Neural cell (in vitro differentiated cells): ENCODE measurements at regions not wholly inside any gene's neighbourhood (a gene's known extent, or its start where the extent isn't known, plus 50 kb on each side); places are given as distances from the start of the nearest gene placed in this dataset.

Source experiments
- EP300 ChIP-seq: fragments of 450-650 bp; conservative IDR thresholded peaks from 2 replicates; pipeline ENCODE4 v1.6.1; 2014; ENCODE audit warnings: antibody characterized with exemption, mild to moderate bottlenecking, moderate library complexity; ENCODE audit not compliant: poor library complexity, severe bottlenecking
- EZH2 ChIP-seq: fragments of 200-600, 300-800 bp; shearing (Covaris generic), sonication (generic); IDR thresholded peaks from 2 replicates; pipeline ENCODE4 v1.6.1; 2014; ENCODE audit warnings: antibody characterized with exemption, low read length, borderline replicate concordance, mild to moderate bottlenecking; ENCODE audit not compliant: insufficient read depth, poor library complexity, severe bottlenecking
- MXI1 ChIP-seq: fragments of 450-650 bp; conservative IDR thresholded peaks from 2 replicates; pipeline ENCODE4 v1.6.1; 2014; ENCODE audit warnings: antibody characterized with exemption, mild to moderate bottlenecking; ENCODE audit not compliant: poor library complexity, severe bottlenecking
- POLR2AphosphoS5 ChIP-seq: IDR thresholded peaks from 2 replicates; pipeline ENCODE4 v1.6.1; 2012
- RAD21 ChIP-seq: fragments of 450-650 bp; conservative IDR thresholded peaks from 2 replicates; pipeline ENCODE4 v1.6.1; 2014; ENCODE audit warnings: antibody characterized with exemption, mild to moderate bottlenecking, moderate library complexity
- SMC3 ChIP-seq: fragments of 450-650 bp; conservative IDR thresholded peaks from 2 replicates; pipeline ENCODE4 v1.6.1; 2014; ENCODE audit warnings: antibody characterized with exemption, mild to moderate bottlenecking, moderate library complexity; ENCODE audit not compliant: poor library complexity
- TAF1 ChIP-seq: IDR thresholded peaks from 2 replicates; pipeline ENCODE4 v1.6.1; 2012; ENCODE audit warnings: low read depth
- TF ChIP-seq, protein P1 (sequence below): fragments of 450-650 bp; IDR thresholded peaks from 2 replicates; pipeline ENCODE4 v1.5.1; 2014; ENCODE audit warnings: antibody characterized with exemption, mild to moderate bottlenecking, moderate library complexity; ENCODE audit not compliant: poor library complexity, severe bottlenecking
- TF ChIP-seq, protein P2 (sequence below): IDR thresholded peaks from 2 replicates; pipeline ENCODE4 v1.6.1; 2012; ENCODE audit warnings: borderline replicate concordance

DNA sequence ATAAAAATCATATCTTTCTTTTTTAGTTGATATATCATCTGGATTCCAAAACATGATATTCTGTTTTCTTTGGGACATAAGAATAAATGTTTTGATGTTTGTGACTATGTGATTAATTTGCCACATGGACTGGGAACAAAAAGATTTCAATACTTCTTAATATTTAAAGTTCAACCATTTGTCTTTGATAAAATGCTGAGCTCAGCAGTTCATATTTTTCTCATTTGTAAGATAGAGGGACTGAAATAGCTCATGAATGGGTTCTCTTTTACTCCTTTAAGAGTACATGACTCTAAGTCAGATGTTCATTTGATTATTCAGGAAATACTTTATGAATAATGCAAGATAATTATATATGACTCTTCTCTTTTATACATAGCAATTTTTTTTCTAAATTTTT is 205.9 kb upstream of the FAM47A start:
- TF ChIP-seq, protein P1, sequence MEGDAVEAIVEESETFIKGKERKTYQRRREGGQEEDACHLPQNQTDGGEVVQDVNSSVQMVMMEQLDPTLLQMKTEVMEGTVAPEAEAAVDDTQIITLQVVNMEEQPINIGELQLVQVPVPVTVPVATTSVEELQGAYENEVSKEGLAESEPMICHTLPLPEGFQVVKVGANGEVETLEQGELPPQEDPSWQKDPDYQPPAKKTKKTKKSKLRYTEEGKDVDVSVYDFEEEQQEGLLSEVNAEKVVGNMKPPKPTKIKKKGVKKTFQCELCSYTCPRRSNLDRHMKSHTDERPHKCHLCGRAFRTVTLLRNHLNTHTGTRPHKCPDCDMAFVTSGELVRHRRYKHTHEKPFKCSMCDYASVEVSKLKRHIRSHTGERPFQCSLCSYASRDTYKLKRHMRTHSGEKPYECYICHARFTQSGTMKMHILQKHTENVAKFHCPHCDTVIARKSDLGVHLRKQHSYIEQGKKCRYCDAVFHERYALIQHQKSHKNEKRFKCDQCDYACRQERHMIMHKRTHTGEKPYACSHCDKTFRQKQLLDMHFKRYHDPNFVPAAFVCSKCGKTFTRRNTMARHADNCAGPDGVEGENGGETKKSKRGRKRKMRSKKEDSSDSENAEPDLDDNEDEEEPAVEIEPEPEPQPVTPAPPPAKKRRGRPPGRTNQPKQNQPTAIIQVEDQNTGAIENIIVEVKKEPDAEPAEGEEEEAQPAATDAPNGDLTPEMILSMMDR = no peak
- TF ChIP-seq EZH2 (no peak), SMC3 (no peak), TAF1 (no peak), EP300 (no peak), RAD21 (no peak), POLR2AphosphoS5 (no peak), MXI1 (no peak)
- TF ChIP-seq, protein P2, sequence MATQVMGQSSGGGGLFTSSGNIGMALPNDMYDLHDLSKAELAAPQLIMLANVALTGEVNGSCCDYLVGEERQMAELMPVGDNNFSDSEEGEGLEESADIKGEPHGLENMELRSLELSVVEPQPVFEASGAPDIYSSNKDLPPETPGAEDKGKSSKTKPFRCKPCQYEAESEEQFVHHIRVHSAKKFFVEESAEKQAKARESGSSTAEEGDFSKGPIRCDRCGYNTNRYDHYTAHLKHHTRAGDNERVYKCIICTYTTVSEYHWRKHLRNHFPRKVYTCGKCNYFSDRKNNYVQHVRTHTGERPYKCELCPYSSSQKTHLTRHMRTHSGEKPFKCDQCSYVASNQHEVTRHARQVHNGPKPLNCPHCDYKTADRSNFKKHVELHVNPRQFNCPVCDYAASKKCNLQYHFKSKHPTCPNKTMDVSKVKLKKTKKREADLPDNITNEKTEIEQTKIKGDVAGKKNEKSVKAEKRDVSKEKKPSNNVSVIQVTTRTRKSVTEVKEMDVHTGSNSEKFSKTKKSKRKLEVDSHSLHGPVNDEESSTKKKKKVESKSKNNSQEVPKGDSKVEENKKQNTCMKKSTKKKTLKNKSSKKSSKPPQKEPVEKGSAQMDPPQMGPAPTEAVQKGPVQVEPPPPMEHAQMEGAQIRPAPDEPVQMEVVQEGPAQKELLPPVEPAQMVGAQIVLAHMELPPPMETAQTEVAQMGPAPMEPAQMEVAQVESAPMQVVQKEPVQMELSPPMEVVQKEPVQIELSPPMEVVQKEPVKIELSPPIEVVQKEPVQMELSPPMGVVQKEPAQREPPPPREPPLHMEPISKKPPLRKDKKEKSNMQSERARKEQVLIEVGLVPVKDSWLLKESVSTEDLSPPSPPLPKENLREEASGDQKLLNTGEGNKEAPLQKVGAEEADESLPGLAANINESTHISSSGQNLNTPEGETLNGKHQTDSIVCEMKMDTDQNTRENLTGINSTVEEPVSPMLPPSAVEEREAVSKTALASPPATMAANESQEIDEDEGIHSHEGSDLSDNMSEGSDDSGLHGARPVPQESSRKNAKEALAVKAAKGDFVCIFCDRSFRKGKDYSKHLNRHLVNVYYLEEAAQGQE = no peak
